Gastroesophageal sphincter (tissue), 4 donors: ENCODE measurements at regions not wholly inside any gene's neighbourhood (a gene's known extent, or its start where the extent isn't known, plus 50 kb on each side); places are given as distances from the start of the nearest gene placed in this dataset.

Experiments
- ATAC-seq: fragments of 150-250 bp; one replicate; pipeline ENCODE4 v1.9.1; 2016; ENCODE audit warnings: mild to moderate bottlenecking, moderate library complexity
- H3K27ac ChIP-seq, 4 donors: fragments of 200-600 bp; sonication (generic) in 3 of 4; 1 replicate in 3 of 4; 2 replicates in 1 of 4; pipeline ENCODE4 v1.5.1; 2016 to 2019
- H3K27me3 ChIP-seq: fragments of 200-600 bp; sonication (generic); one replicate; pipeline ENCODE4 v1.5.1; 2019
- H3K36me3 ChIP-seq, 2 donors: fragments of 200-600 bp; sonication (generic); one replicate each; pipeline ENCODE4 v1.5.1; 2019; ENCODE audit warnings: control low read depth in 1 of 2
- H3K4me1 ChIP-seq, 3 donors: fragments of 200-600 bp; sonication (generic); 1 replicate in 2 of 3; 2 replicates in 1 of 3; pipeline ENCODE4 v1.5.1; 2016 to 2019; ENCODE audit warnings: control low read depth in 2 of 3
- H3K4me3 ChIP-seq, 2 donors: fragments of 200-600 bp; sonication (generic); one replicate each; pipeline ENCODE4 v1.5.1; 2019; ENCODE audit warnings: mild to moderate bottlenecking in 1 of 2, moderate library complexity in 1 of 2
- H3K9me3 ChIP-seq, 3 donors: fragments of 200-600 bp; sonication (generic); one replicate each; pipeline ENCODE4 v1.5.1; 2017 to 2019; ENCODE audit warnings: control low read depth in 2 of 3
- CTCF ChIP-seq, 4 experiments: fragments of 200-600 bp in 2 of 4; fragments of 450-650 bp in 2 of 4; sonication (generic) in 1 of 4; IDR thresholded peaks; one replicate each; pipeline ENCODE4 v1.5.1; 2017 to 2019; ENCODE audit warnings: antibody characterized with exemption in 4 of 4, mild to moderate bottlenecking in 2 of 4, moderate library complexity in 2 of 4
- EP300 ChIP-seq: sonication (generic); formaldehyde crosslinking; IDR thresholded peaks from one replicate; pipeline ENCODE4 v1.6.1; 2017; ENCODE audit warnings: antibody characterized with exemption, mild to moderate bottlenecking
- POLR2A ChIP-seq, 2 donors: fragments of 450-650 bp; IDR thresholded peaks; one replicate each; pipeline ENCODE4 v1.6.1; 2017; ENCODE audit warnings: antibody characterized with exemption in 2 of 2, mild to moderate bottlenecking in 2 of 2, moderate library complexity in 1 of 2
- POLR2AphosphoS5 ChIP-seq: sonication (generic); formaldehyde crosslinking; IDR thresholded peaks from one replicate; pipeline ENCODE4 v1.6.1; 2017; ENCODE audit warnings: antibody characterized with exemption
- WGBS, 2 donors: methylation state at CpG; one replicate each; pipeline ENCODE4 v1.1.5; 2018; ENCODE audit warnings: low coverage in 1 of 2; 5-methylcytosine and 5-hydroxymethylcytosine counted together

- TF ChIP-seq POLR2AphosphoS5 (no peak), POLR2A (IDR thresholded peaks at IDR 0.05) (no peak), CTCF (IDR thresholded peaks at IDR 0.05) (no peak), EP300 (no peak)
- ATAC-seq: no peak
- 86 to 100% methylated on average over 1 of the region's 1 CpG for WGBS, 2 donors
- no peaks in the 10 kb centered on the region for H3K36me3 ChIP-seq
- H3K27me3 ChIP-seq: no peaks in the 10 kb centered on the region
- H3K4me3 ChIP-seq: no peak overlapping the region
- no peaks in the 10 kb centered on the region for H3K9me3 ChIP-seq
- no peak overlapping the region for H3K27ac ChIP-seq
- H3K4me1 ChIP-seq: no peaks in the 10 kb centered on the region
Observed at GRCh38 chr16:64168371-64168770, 953.5 kb downstream of the CDH11 start.

GRCh38 chr16:64167936-64168335 is 953.9 kb downstream of the CDH11 start:
- Histone ChIP-seq H3K36me3 (no peaks in the 10 kb centered on the region), H3K4me1 (no peaks in the 10 kb centered on the region), H3K4me3 (no peak overlapping the region), H3K27ac (no peak overlapping the region), H3K9me3 (no peaks in the 10 kb centered on the region), H3K27me3 (no peaks in the 10 kb centered on the region)
- 64 to 70% methylated on average over 10 to 12 of the region's 12 CpGs for WGBS, 2 donors
- TF ChIP-seq POLR2A (IDR thresholded peaks at IDR 0.05) (no peak), POLR2AphosphoS5 (no peak), EP300 (no peak), CTCF (IDR thresholded peaks at IDR 0.05) (no peak)
- no peak for ATAC-seq

- H3K9me3 ChIP-seq: no peaks in the 10 kb centered on the region
- H3K4me3 ChIP-seq: no peak overlapping the region
- no peaks in the 10 kb centered on the region for H3K27me3 ChIP-seq
- H3K27ac ChIP-seq: no peak overlapping the region
- H3K36me3 ChIP-seq: no peaks in the 10 kb centered on the region
- no peaks in the 10 kb centered on the region for H3K4me1 ChIP-seq
- ATAC-seq: no peak
- TF ChIP-seq CTCF (IDR thresholded peaks at IDR 0.05) (no peak), POLR2AphosphoS5 (no peak), POLR2A (IDR thresholded peaks at IDR 0.05) (no peak), EP300 (no peak)
- 95 to 97% methylated on average over 3 to 7 of the region's 7 CpGs for WGBS, 2 donors
Observed at GRCh38 chr16:64165368-64165767, 956.5 kb downstream of the CDH11 start.

DNA sequence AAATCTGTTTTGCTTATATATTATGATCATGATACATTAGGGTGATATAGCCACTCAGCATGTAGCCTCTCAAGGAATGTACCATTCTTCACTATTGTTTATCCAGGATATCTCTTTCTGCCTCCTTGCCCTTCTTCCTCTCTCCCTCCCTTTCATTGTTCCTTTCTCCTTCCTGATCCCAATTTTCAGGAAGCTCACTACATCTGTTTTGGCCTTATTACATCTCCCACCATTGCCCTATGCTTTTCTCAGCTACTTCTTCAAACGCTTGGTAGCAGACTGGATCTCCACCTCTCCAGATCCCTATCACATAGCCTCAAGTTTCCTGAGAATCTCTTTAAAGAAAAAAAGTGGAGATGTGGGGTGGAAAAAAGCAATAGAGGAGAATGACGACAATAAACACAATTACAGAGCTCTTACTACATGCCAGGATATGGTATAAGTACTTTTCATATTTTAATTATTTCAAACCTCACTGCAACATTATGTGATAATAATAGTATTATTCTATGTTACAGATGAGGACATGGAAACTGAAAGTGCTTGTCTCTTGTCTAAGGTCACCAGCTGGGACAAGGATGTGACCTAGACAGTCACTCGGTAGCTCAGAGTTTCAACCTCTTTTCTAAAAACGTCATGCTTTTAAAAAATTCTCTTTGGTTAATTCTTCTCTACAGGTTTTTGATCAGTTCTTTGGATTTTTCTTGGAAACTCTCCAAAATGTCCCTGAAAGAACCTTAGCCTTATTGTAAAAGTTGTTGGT is 959.1 kb downstream of the CDH11 start:
- Histone ChIP-seq H3K4me1 (no peaks in the 10 kb centered on the region), H3K4me3 (no peak overlapping the region), H3K36me3 (no peaks in the 10 kb centered on the region), H3K27me3 (no peaks in the 10 kb centered on the region), H3K27ac (no peak overlapping the region), H3K9me3 (no peaks in the 10 kb centered on the region)
- TF ChIP-seq POLR2A (IDR thresholded peaks at IDR 0.05) (no peak), EP300 (no peak), POLR2AphosphoS5 (no peak), CTCF (IDR thresholded peaks at IDR 0.05) (no peak)
- no peak for ATAC-seq
- WGBS, 2 donors: 74 to 81% methylated on average over 2 to 4 of the region's 4 CpGs

GRCh38 chr16:64159976-64160375 is 961.9 kb downstream of the CDH11 start:
- Histone ChIP-seq H3K36me3 (no peaks in the 10 kb centered on the region), H3K27ac (no peak overlapping the region), H3K4me3 (no peak overlapping the region), H3K4me1 (no peaks in the 10 kb centered on the region), H3K9me3 (no peaks in the 10 kb centered on the region), H3K27me3 (no peaks in the 10 kb centered on the region)
- ATAC-seq: no peak
- WGBS, 2 donors: 31 to 79% methylated on average over 2 of the region's 2 CpGs
- TF ChIP-seq CTCF (IDR thresholded peaks at IDR 0.05) (no peak), EP300 (no peak), POLR2AphosphoS5 (no peak), POLR2A (IDR thresholded peaks at IDR 0.05) (no peak)
